Neural cell (in vitro differentiated cells): ENCODE measurements at regions not wholly inside any gene's neighbourhood (a gene's known extent, or its start where the extent isn't known, plus 50 kb on each side); places are given as distances from the start of the nearest gene placed in this dataset.

Experiments used
- H2AFZ ChIP-seq: fragments of 200-600, 300-800 bp; sonication (generic), shearing (Covaris generic); 2 replicates; pipeline ENCODE4 v1.6.0; 2014; ENCODE audit warnings: low read depth, mild to moderate bottlenecking, antibody characterized with exemption, low read length, moderate library complexity
- H3F3A ChIP-seq: fragments of 200-600 bp; shearing (Covaris generic); 2 replicates; pipeline ENCODE4 v1.6.1; 2016; ENCODE audit warnings: mild to moderate bottlenecking, moderate library complexity, mixed read lengths, antibody characterized with exemption, low read length; ENCODE audit not compliant: insufficient read depth, poor library complexity, severe bottlenecking
- H3K27ac ChIP-seq: fragments of 200-600, 300-800 bp; sonication (generic), shearing (Covaris generic); 2 replicates; pipeline ENCODE4 v1.5.1; 2014; ENCODE audit warnings: mild to moderate bottlenecking, low read length, moderate library complexity
- H3K27me3 ChIP-seq: fragments of 300-800, 200-600 bp; sonication (generic), shearing (Covaris generic); 2 replicates; pipeline ENCODE4 v1.6.0; 2014; ENCODE audit warnings: mild to moderate bottlenecking, low read depth, low read length, moderate library complexity; ENCODE audit not compliant: insufficient read depth
- H3K36me3 ChIP-seq: fragments of 300-800, 200-600 bp; sonication (generic), shearing (Covaris generic); 2 replicates; pipeline ENCODE4 v1.5.1; 2014; ENCODE audit warnings: mild to moderate bottlenecking, antibody characterized with exemption, low read length, moderate library complexity; ENCODE audit not compliant: insufficient read depth
- H3K4me2 ChIP-seq: fragments of 300-800, 200-600 bp; sonication (generic), shearing (Covaris generic); 2 replicates; pipeline ENCODE4 v1.6.0; 2014; ENCODE audit warnings: mild to moderate bottlenecking, low read length
- H3K4me3 ChIP-seq: fragments of 300-800, 200-600 bp; sonication (generic), shearing (Covaris generic); 2 replicates; pipeline ENCODE4 v1.5.1; 2014; ENCODE audit warnings: mild to moderate bottlenecking, low read length, moderate library complexity
- H3K79me2 ChIP-seq: fragments of 200-600 bp; shearing (Covaris generic); replicated peaks from 2 replicates; pipeline ENCODE4 v1.6.0; 2014; ENCODE audit warnings: mild to moderate bottlenecking, low read length, moderate library complexity; ENCODE audit not compliant: insufficient read depth
- H3K9ac ChIP-seq: fragments of 300-800, 200-600 bp; sonication (generic), shearing (Covaris generic); 2 replicates; pipeline ENCODE4 v1.6.1; 2016; ENCODE audit warnings: mild to moderate bottlenecking, low read length, mixed read lengths
- H3K9me2 ChIP-seq: fragments of 200-600 bp; shearing (Covaris generic); 2 replicates; pipeline ENCODE4 v1.6.1; 2016; ENCODE audit warnings: mild to moderate bottlenecking, low read length, mixed read lengths; ENCODE audit not compliant: insufficient read depth
- H3K9me3 ChIP-seq: fragments of 200-600, 300-800 bp; sonication (generic), shearing (Covaris generic); 2 replicates; pipeline ENCODE4 v1.6.1; 2016; ENCODE audit warnings: mild to moderate bottlenecking, mixed run types, low read length, moderate library complexity, mixed read lengths
- H4K20me1 ChIP-seq: fragments of 200-600 bp; shearing (Covaris generic); 2 replicates; pipeline ENCODE4 v1.6.1; 2016; ENCODE audit warnings: mild to moderate bottlenecking, mixed run types; ENCODE audit not compliant: insufficient read depth
- EP300 ChIP-seq: fragments of 450-650 bp; conservative IDR thresholded peaks from 2 replicates; pipeline ENCODE4 v1.6.1; 2014; ENCODE audit warnings: antibody characterized with exemption, mild to moderate bottlenecking, moderate library complexity; ENCODE audit not compliant: poor library complexity, severe bottlenecking
- EZH2 ChIP-seq: fragments of 200-600, 300-800 bp; shearing (Covaris generic), sonication (generic); IDR thresholded peaks from 2 replicates; pipeline ENCODE4 v1.6.1; 2014; ENCODE audit warnings: antibody characterized with exemption, low read length, borderline replicate concordance, mild to moderate bottlenecking; ENCODE audit not compliant: insufficient read depth, poor library complexity, severe bottlenecking
- MXI1 ChIP-seq: fragments of 450-650 bp; conservative IDR thresholded peaks from 2 replicates; pipeline ENCODE4 v1.6.1; 2014; ENCODE audit warnings: antibody characterized with exemption, mild to moderate bottlenecking; ENCODE audit not compliant: poor library complexity, severe bottlenecking
- POLR2AphosphoS5 ChIP-seq: IDR thresholded peaks from 2 replicates; pipeline ENCODE4 v1.6.1; 2012
- RAD21 ChIP-seq: fragments of 450-650 bp; conservative IDR thresholded peaks from 2 replicates; pipeline ENCODE4 v1.6.1; 2014; ENCODE audit warnings: antibody characterized with exemption, mild to moderate bottlenecking, moderate library complexity
- SMC3 ChIP-seq: fragments of 450-650 bp; conservative IDR thresholded peaks from 2 replicates; pipeline ENCODE4 v1.6.1; 2014; ENCODE audit warnings: antibody characterized with exemption, mild to moderate bottlenecking, moderate library complexity; ENCODE audit not compliant: poor library complexity
- TAF1 ChIP-seq: IDR thresholded peaks from 2 replicates; pipeline ENCODE4 v1.6.1; 2012; ENCODE audit warnings: low read depth
- TF ChIP-seq, protein P1 (sequence below): fragments of 450-650 bp; IDR thresholded peaks from 2 replicates; pipeline ENCODE4 v1.5.1; 2014; ENCODE audit warnings: antibody characterized with exemption, mild to moderate bottlenecking, moderate library complexity; ENCODE audit not compliant: poor library complexity, severe bottlenecking
- TF ChIP-seq, protein P2 (sequence below): IDR thresholded peaks from 2 replicates; pipeline ENCODE4 v1.6.1; 2012; ENCODE audit warnings: borderline replicate concordance

DNA sequence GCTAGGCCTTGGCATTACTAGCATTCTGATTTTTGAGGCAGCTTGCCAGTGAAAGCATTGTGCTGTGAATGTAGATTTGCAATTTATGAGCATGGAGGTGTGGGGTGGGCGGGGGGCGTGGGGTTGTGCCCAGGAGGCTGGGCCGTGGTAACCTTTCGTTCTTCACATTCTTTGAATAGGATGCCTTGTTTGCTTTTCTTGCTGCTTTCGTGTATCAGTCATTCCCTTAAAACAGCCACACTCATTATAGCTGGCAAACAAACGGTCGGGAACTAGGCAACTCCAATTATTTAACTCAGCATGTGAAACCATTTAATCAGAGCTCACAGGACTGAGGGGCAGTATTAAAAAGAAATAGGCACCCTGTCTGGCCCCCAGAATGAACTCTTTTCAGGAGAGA lies 115.9 kb upstream of the PELI2 start:
- Histone ChIP-seq H3K4me3 (no peak overlapping the region), H2AFZ (no peak overlapping the region), H3K27me3 (no peaks in the 10 kb centered on the region), H3K4me2 (no peak overlapping the region), H3K36me3 (no peaks in the 10 kb centered on the region), H3K27ac (no peak overlapping the region), H3K9me3 (no peaks in the 10 kb centered on the region), H4K20me1 (no peaks in the 10 kb centered on the region), H3K79me2 (no peaks in the 10 kb centered on the region), H3K9me2 (no peaks in the 10 kb centered on the region), H3K9ac (no peak overlapping the region), H3F3A (no peaks in the 10 kb centered on the region)
- no peak for TF ChIP-seq RAD21
- TF ChIP-seq, protein P1, sequence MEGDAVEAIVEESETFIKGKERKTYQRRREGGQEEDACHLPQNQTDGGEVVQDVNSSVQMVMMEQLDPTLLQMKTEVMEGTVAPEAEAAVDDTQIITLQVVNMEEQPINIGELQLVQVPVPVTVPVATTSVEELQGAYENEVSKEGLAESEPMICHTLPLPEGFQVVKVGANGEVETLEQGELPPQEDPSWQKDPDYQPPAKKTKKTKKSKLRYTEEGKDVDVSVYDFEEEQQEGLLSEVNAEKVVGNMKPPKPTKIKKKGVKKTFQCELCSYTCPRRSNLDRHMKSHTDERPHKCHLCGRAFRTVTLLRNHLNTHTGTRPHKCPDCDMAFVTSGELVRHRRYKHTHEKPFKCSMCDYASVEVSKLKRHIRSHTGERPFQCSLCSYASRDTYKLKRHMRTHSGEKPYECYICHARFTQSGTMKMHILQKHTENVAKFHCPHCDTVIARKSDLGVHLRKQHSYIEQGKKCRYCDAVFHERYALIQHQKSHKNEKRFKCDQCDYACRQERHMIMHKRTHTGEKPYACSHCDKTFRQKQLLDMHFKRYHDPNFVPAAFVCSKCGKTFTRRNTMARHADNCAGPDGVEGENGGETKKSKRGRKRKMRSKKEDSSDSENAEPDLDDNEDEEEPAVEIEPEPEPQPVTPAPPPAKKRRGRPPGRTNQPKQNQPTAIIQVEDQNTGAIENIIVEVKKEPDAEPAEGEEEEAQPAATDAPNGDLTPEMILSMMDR = no peak
- no peak for TF ChIP-seq POLR2AphosphoS5
- TF ChIP-seq MXI1 = no peak
- TF ChIP-seq EZH2 = no peak
- TF ChIP-seq EP300 = no peak
- no peak for TF ChIP-seq SMC3
- TF ChIP-seq, protein P2, sequence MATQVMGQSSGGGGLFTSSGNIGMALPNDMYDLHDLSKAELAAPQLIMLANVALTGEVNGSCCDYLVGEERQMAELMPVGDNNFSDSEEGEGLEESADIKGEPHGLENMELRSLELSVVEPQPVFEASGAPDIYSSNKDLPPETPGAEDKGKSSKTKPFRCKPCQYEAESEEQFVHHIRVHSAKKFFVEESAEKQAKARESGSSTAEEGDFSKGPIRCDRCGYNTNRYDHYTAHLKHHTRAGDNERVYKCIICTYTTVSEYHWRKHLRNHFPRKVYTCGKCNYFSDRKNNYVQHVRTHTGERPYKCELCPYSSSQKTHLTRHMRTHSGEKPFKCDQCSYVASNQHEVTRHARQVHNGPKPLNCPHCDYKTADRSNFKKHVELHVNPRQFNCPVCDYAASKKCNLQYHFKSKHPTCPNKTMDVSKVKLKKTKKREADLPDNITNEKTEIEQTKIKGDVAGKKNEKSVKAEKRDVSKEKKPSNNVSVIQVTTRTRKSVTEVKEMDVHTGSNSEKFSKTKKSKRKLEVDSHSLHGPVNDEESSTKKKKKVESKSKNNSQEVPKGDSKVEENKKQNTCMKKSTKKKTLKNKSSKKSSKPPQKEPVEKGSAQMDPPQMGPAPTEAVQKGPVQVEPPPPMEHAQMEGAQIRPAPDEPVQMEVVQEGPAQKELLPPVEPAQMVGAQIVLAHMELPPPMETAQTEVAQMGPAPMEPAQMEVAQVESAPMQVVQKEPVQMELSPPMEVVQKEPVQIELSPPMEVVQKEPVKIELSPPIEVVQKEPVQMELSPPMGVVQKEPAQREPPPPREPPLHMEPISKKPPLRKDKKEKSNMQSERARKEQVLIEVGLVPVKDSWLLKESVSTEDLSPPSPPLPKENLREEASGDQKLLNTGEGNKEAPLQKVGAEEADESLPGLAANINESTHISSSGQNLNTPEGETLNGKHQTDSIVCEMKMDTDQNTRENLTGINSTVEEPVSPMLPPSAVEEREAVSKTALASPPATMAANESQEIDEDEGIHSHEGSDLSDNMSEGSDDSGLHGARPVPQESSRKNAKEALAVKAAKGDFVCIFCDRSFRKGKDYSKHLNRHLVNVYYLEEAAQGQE = no peak
- no peak for TF ChIP-seq TAF1

DNA sequence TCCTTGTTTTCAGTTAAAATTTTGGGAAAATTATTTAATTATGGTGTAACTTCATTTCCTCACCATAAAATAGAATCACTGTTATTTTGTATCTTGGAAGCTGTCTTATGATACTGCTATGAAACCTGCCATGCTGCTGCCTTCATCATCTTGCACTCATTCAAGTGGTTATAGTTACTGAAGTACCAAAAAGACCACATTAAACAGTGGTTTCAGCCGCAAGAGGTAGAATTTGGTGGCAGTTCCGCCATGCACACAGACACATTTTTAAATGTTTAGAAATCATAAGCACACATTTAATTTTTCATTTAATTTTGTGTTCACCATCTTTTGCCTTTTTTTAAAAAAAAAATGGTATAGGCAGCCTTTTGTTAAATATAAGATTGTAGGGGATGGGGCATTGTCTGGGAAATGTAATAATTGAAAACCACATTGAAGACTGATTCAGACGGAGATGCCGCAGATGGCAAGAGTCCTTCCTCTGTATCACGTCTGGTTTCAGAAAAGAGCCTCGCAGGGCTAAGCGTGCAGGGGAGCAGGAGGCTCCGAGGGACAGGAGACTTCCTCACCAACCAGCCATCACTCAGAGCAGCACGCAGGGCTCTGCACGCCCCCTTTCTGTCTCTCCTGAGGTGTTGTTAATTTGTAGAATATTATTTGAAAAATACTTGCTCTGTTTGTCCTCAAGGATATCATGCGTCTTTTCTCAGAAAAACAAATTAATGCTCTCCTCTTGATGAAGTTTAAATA lies 115.2 kb upstream of the PELI2 start:
- H3K79me2 ChIP-seq = no peaks in the 10 kb centered on the region

More for the DNA sequence above, 115.2 kb upstream of the PELI2 start:
- H3K9me2 ChIP-seq = no peaks in the 10 kb centered on the region
- H3K4me2 ChIP-seq = no peak overlapping the region
- H2AFZ ChIP-seq = no peak overlapping the region
- H3K9me3 ChIP-seq = no peaks in the 10 kb centered on the region
- no peak overlapping the region for H3K4me3 ChIP-seq
- no peaks in the 10 kb centered on the region for H4K20me1 ChIP-seq
- H3K27me3 ChIP-seq = no peaks in the 10 kb centered on the region
- no peak overlapping the region for H3K9ac ChIP-seq
- H3K36me3 ChIP-seq = no peaks in the 10 kb centered on the region
- TF ChIP-seq, protein P1 = no peak
- TF ChIP-seq TAF1 (no peak), MXI1 (no peak), EZH2 (no peak), EP300 (no peak), RAD21 (no peak), SMC3 (no peak), POLR2AphosphoS5 (no peak)
- TF ChIP-seq, protein P2 = no peak
- no peak overlapping the region for H3K27ac ChIP-seq
- H3F3A ChIP-seq = no peaks in the 10 kb centered on the region
